SU-DHL-6 (cell line): ENCODE measurements at regions not wholly inside any gene's neighbourhood (a gene's known extent, or its start where the extent isn't known, plus 50 kb on each side); places are given as distances from the start of the nearest gene placed in this dataset.

Experiments used
- H2AFZ ChIP-seq: fragments of 200-600 bp; sonication (generic); 2 replicates; pipeline ENCODE4 v1.6.1; 2014; ENCODE audit warnings: low read depth, mild to moderate bottlenecking, moderate library complexity, mixed read lengths, antibody characterized with exemption, low read length; ENCODE audit not compliant: severe bottlenecking
- H3F3A ChIP-seq: fragments of 200-600 bp; shearing (Covaris generic); 2 replicates; pipeline ENCODE4 v1.6.0; 2016; ENCODE audit warnings: antibody characterized with exemption, mild to moderate bottlenecking; ENCODE audit not compliant: insufficient read depth
- H3K27ac ChIP-seq: fragments of 200-600 bp; sonication (generic); 2 replicates; pipeline ENCODE4 v1.5.1; 2016; ENCODE audit warnings: low read depth, mild to moderate bottlenecking, low read length, moderate library complexity, mixed read lengths
- H3K27me3 ChIP-seq: fragments of 200-600 bp; sonication (generic), shearing (Covaris generic); 2 replicates; pipeline ENCODE4 v1.6.0; 2014; ENCODE audit warnings: mild to moderate bottlenecking, low read length
- H3K36me3 ChIP-seq: fragments of 200-600 bp; sonication (generic); 2 replicates; pipeline ENCODE4 v1.6.1; 2014; ENCODE audit warnings: mild to moderate bottlenecking, low read length, mixed read lengths
- H3K4me2 ChIP-seq: fragments of 300-600, 200-600 bp; shearing (Covaris generic), sonication (generic); 2 replicates; pipeline ENCODE4 v1.6.0; 2014; ENCODE audit warnings: low read length, low read depth, mild to moderate bottlenecking; ENCODE audit not compliant: poor library complexity, severe bottlenecking
- H3K4me3 ChIP-seq: fragments of 200-600 bp; sonication (generic); 2 replicates; pipeline ENCODE4 v1.5.1; 2014; ENCODE audit warnings: antibody characterized with exemption, low read length, mild to moderate bottlenecking, mixed read lengths; ENCODE audit not compliant: insufficient read depth, poor library complexity, severe bottlenecking
- H3K79me2 ChIP-seq: fragments of 200-600 bp; sonication (generic); 2 replicates; pipeline ENCODE4 v1.6.1; 2014; ENCODE audit warnings: mild to moderate bottlenecking, low read length, moderate library complexity; ENCODE audit not compliant: insufficient read depth
- H3K9ac ChIP-seq: fragments of 200-600 bp; sonication (generic); 2 replicates; pipeline ENCODE4 v1.7.0; 2014; ENCODE audit warnings: mild to moderate bottlenecking, low read length
- H3K9me2 ChIP-seq: fragments of 200-600 bp; sonication (generic); replicated peaks from 2 replicates; pipeline ENCODE4 v1.6.1; 2014; ENCODE audit warnings: low read length; ENCODE audit not compliant: insufficient read depth
- H3K9me3 ChIP-seq: fragments of 200-600 bp; sonication (generic); 2 replicates; pipeline ENCODE4 v1.6.1; 2014; ENCODE audit warnings: low read length, mixed read lengths; ENCODE audit not compliant: insufficient read depth
- H4K20me1 ChIP-seq: fragments of 200-600 bp; sonication (generic); 2 replicates; pipeline ENCODE4 v1.6.1; 2014; ENCODE audit warnings: low read depth, mild to moderate bottlenecking, antibody characterized with exemption, low read length, moderate library complexity, mixed read lengths
- CTCF ChIP-seq: fragments of 200-600 bp; sonication (generic); IDR thresholded peaks from one replicate; pipeline ENCODE4 v1.5.1; 2017; ENCODE audit warnings: antibody characterized with exemption, mild to moderate bottlenecking, low read length, moderate library complexity; ENCODE audit not compliant: insufficient read depth, poor library complexity, severe bottlenecking
- EZH2phosphoT487 ChIP-seq: fragments of 200-600 bp; sonication (generic), shearing (Covaris generic); conservative IDR thresholded peaks from 2 replicates; pipeline ENCODE4 v1.6.1; 2018; ENCODE audit warnings: mild to moderate bottlenecking, antibody characterized with exemption, low read length, moderate library complexity, mixed read lengths

- Histone ChIP-seq H3K79me2 (no peaks in the 10 kb centered on the region), H3K9me3 (no peaks in the 10 kb centered on the region), H3K27me3 (no peaks in the 10 kb centered on the region), H3K9ac (no peak overlapping the region), H3F3A (no peaks in the 10 kb centered on the region), H3K4me3 (no peak overlapping the region), H3K36me3 (no peaks in the 10 kb centered on the region), H4K20me1 (no peaks in the 10 kb centered on the region), H3K9me2 (no peaks in the 10 kb centered on the region), H3K4me2 (no peak overlapping the region), H2AFZ (no peak overlapping the region), H3K27ac (no peak overlapping the region)
- TF ChIP-seq CTCF, result no peak
- TF ChIP-seq EZH2phosphoT487, result no peak
Measured at GRCh38 chr14:84167026-84167425, 1362.9 kb upstream of the FLRT2 start.

- H3K4me3 ChIP-seq, result no peak overlapping the region
- H3K27me3 ChIP-seq, result no peaks in the 10 kb centered on the region
- TF ChIP-seq EZH2phosphoT487 (no peak), CTCF (no peak)
- no peak overlapping the region for H3K9ac ChIP-seq
- H3K27ac ChIP-seq, result no peak overlapping the region
- H3F3A ChIP-seq, result no peaks in the 10 kb centered on the region
- no peak overlapping the region for H3K4me2 ChIP-seq
- H3K36me3 ChIP-seq, result no peaks in the 10 kb centered on the region
- no peak overlapping the region for H2AFZ ChIP-seq
- H4K20me1 ChIP-seq, result no peaks in the 10 kb centered on the region
- H3K79me2 ChIP-seq, result no peaks in the 10 kb centered on the region
- no peaks in the 10 kb centered on the region for H3K9me2 ChIP-seq
- H3K9me3 ChIP-seq, result no peaks in the 10 kb centered on the region
Measured at GRCh38 chr14:84180336-84180735, 1349.6 kb upstream of the FLRT2 start.

GRCh38 chr14:84181072-84181471 lies 1348.9 kb upstream of the FLRT2 start:
- Histone ChIP-seq H3K4me2 (no peak overlapping the region), H3K9me2 (no peaks in the 10 kb centered on the region), H3K9ac (no peak overlapping the region), H3K79me2 (no peaks in the 10 kb centered on the region), H3F3A (no peaks in the 10 kb centered on the region), H3K27me3 (no peaks in the 10 kb centered on the region), H2AFZ (no peak overlapping the region), H3K9me3 (no peaks in the 10 kb centered on the region), H3K4me3 (no peak overlapping the region), H3K27ac (no peak overlapping the region), H4K20me1 (no peaks in the 10 kb centered on the region), H3K36me3 (no peaks in the 10 kb centered on the region)
- TF ChIP-seq CTCF, result no peak

- no peak overlapping the region for H3K9ac ChIP-seq
- H3K4me2 ChIP-seq, result no peak overlapping the region
- 0 out of 2 replicates have a peak, but pooled peaks cover 5% of the 10 kb centered on the region for H3K9me3 ChIP-seq
- H3K79me2 ChIP-seq, result no peaks in the 10 kb centered on the region
- H3K27me3 ChIP-seq, result no peaks in the 10 kb centered on the region
- H3K9me2 ChIP-seq, result no peaks in the 10 kb centered on the region
- H3K27ac ChIP-seq, result no peak overlapping the region
- H3F3A ChIP-seq, result no peaks in the 10 kb centered on the region
- no peaks in the 10 kb centered on the region for H4K20me1 ChIP-seq
- no peak overlapping the region for H2AFZ ChIP-seq
- TF ChIP-seq EZH2phosphoT487 (no peak), CTCF (no peak)
- H3K36me3 ChIP-seq, result no peaks in the 10 kb centered on the region
- H3K4me3 ChIP-seq, result no peak overlapping the region
Measured at GRCh38 chr14:84195514-84195913, 1334.4 kb upstream of the FLRT2 start.
